PC-9 (cell line): ENCODE measurements at regions not wholly inside any gene's neighbourhood (a gene's known extent, or its start where the extent isn't known, plus 50 kb on each side); places are given as distances from the start of the nearest gene placed in this dataset.

Experiments used
- CTCF ChIP-seq: fragments of 200-600 bp; sonication (generic); conservative IDR thresholded peaks from 2 replicates; pipeline ENCODE4 v1.6.1; 2017; ENCODE audit warnings: mixed run types, antibody characterized with exemption, mild to moderate bottlenecking, moderate library complexity
- EZH2 ChIP-seq: fragments of 200-600 bp; sonication (generic); IDR thresholded peaks from 2 replicates; pipeline ENCODE4 v1.8.0; 2017; ENCODE audit warnings: antibody characterized with exemption, low read depth

DNA sequence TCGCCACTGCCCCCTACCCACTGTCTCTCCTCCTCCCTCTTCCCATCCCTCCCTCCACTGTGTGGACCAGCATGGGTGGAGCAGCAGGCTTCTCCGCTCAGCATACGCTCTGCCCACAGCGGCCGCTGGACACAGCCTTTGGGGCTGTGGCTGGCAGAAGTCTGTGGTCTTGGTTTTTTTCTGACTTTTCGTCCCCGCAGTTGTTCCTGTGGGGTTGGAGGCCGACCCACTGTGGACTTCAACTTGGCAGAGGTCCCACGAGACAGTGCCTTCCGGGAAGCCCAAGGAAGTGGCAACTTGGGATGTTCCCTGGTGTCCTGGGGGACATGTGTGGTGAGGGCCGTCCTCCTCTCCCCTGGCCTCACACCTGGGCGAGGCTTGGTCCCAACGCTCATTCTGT, 162.5 kb upstream of the C1orf174 start:
- no peak for TF ChIP-seq CTCF
- TF ChIP-seq EZH2 = no peak
